Mesothelial cell of epicardium (in vitro differentiated cells): ENCODE measurements at regions not wholly inside any gene's neighbourhood (a gene's known extent, or its start where the extent isn't known, plus 50 kb on each side); places are given as distances from the start of the nearest gene placed in this dataset.

Experiments used
- DNase-seq, 2 experiments: peaks; one replicate each; pipeline ENCODE4 v3.0.0; 2021; ENCODE audit warnings: low spot score in 2 of 2; ENCODE audit not compliant: unreplicated experiment in 2 of 2
- H3K27ac Mint-ChIP-seq: 2 replicates; pipeline ENCODE4 v1.8.0; 2021; ENCODE audit warnings: mixed read lengths
- H3K27me3 Mint-ChIP-seq: 2 replicates; pipeline ENCODE4 v1.8.0; 2021; ENCODE audit warnings: low read depth, mixed read lengths
- H3K36me3 Mint-ChIP-seq: 2 replicates; pipeline ENCODE4 v1.8.0; 2021; ENCODE audit warnings: mixed read lengths
- H3K4me1 Mint-ChIP-seq: 2 replicates; pipeline ENCODE4 v1.8.0; 2021; ENCODE audit warnings: mixed read lengths
- H3K4me3 Mint-ChIP-seq: 2 replicates; pipeline ENCODE4 v1.8.0; 2021; ENCODE audit warnings: mild to moderate bottlenecking, moderate library complexity, mixed read lengths
- H3K9me3 Mint-ChIP-seq: 2 replicates; pipeline ENCODE4 v1.8.0; 2021; ENCODE audit warnings: mixed read lengths
- CTCF ChIP-seq: fragments of 200-600 bp; sonication (generic); IDR thresholded peaks from one replicate; pipeline ENCODE4 v1.5.0; 2021; ENCODE audit warnings: antibody characterized with exemption; ENCODE audit not compliant: unreplicated experiment

- peak overlapping the region; percentile 24 for H3K27ac Mint-ChIP-seq
- H3K36me3 Mint-ChIP-seq, result no peaks in the 10 kb centered on the region
- no peak for TF ChIP-seq CTCF
- H3K4me1 Mint-ChIP-seq, result peaks cover 91% of the 10 kb centered on the region
- H3K27me3 Mint-ChIP-seq, result no peaks in the 10 kb centered on the region
- no peak for DNase-seq
- H3K9me3 Mint-ChIP-seq, result no peaks in the 10 kb centered on the region
- no peak overlapping the region for H3K4me3 Mint-ChIP-seq
Observed at GRCh38 chr1:234538930-234539649, 60.1 kb upstream of the TARBP1 start.

GRCh38 chr1:234538062-234538731, 59.2 kb upstream of the TARBP1 start:
- peaks cover 91% of the 10 kb centered on the region for H3K4me1 Mint-ChIP-seq
- H3K27ac Mint-ChIP-seq, result no peak overlapping the region

GRCh38 chr1:234537236-234537635, 58.3 kb upstream of the TARBP1 start:
- no peak for DNase-seq
- no peaks in the 10 kb centered on the region for H3K36me3 Mint-ChIP-seq
- H3K4me3 Mint-ChIP-seq, result no peak overlapping the region
- no peaks in the 10 kb centered on the region for H3K27me3 Mint-ChIP-seq
- H3K9me3 Mint-ChIP-seq, result no peaks in the 10 kb centered on the region
- TF ChIP-seq CTCF, result no peak
- H3K27ac Mint-ChIP-seq, result no peak overlapping the region
- H3K4me1 Mint-ChIP-seq, result peaks cover 92% of the 10 kb centered on the region

More at GRCh38 chr1:234538062-234538731, 59.2 kb upstream of the TARBP1 start:
- TF ChIP-seq CTCF, result no peak
- H3K27me3 Mint-ChIP-seq, result no peaks in the 10 kb centered on the region
- DNase-seq, result no peak
- no peaks in the 10 kb centered on the region for H3K36me3 Mint-ChIP-seq
- no peak overlapping the region for H3K4me3 Mint-ChIP-seq
- H3K9me3 Mint-ChIP-seq, result no peaks in the 10 kb centered on the region

- DNase-seq, result no peak
- H3K36me3 Mint-ChIP-seq, result no peaks in the 10 kb centered on the region
- H3K4me1 Mint-ChIP-seq, result peaks cover 92% of the 10 kb centered on the region
- H3K4me3 Mint-ChIP-seq, result no peak overlapping the region
- no peak for TF ChIP-seq CTCF
- no peaks in the 10 kb centered on the region for H3K9me3 Mint-ChIP-seq
- H3K27me3 Mint-ChIP-seq, result no peaks in the 10 kb centered on the region
- peak overlapping the region; percentile 50 for H3K27ac Mint-ChIP-seq
Observed at GRCh38 chr1:234536741-234537140, 57.8 kb upstream of the TARBP1 start.

GRCh38 chr1:234535763-234536515, 57.0 kb upstream of the TARBP1 start:
- Mint-ChIP-seq H3K27me3 (no peaks in the 10 kb centered on the region), H3K4me1 (peaks cover 93% of the 10 kb centered on the region), H3K4me3 (no peak overlapping the region), H3K36me3 (no peaks in the 10 kb centered on the region), H3K9me3 (no peaks in the 10 kb centered on the region), H3K27ac (peak overlapping the region; percentile 98)
- no peak for TF ChIP-seq CTCF
- DNase-seq, result no peak
